ENCODE measurements at regions not wholly inside any gene's neighbourhood (a gene's known extent, or its start where the extent isn't known, plus 50 kb on each side); places are given as distances from the start of the nearest gene placed in this dataset.

DNA sequence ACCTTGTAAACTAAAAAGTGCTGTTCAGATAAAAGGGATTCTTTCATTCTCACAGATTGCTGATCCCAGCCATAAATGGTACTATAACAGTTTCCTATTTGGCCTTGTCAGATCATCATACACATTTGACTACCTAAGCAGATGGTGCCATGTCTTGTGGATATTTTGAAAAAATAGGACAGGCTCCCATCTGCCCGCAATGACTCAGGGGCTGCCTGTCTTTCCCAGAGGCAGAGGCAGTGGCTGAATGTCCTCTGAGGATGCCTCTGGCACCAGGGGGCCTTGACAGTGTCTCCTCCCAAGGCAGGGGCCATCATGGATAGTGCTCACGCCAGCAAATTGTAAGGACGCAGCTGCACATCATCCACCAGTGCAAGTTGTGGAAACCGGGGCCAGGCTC is 323.0 kb upstream of the PODXL start:
- Histone ChIP-seq H3K36me3 (no peaks in the 10 kb centered on the region), H3K9me3 (no peaks in the 10 kb centered on the region), H3K4me1 (no peaks in the 10 kb centered on the region), H3K4me3 (no peak overlapping the region), H3K27me3 (no peaks in the 10 kb centered on the region), H3K27ac (no peak overlapping the region)
- TF ChIP-seq, protein P1, sequence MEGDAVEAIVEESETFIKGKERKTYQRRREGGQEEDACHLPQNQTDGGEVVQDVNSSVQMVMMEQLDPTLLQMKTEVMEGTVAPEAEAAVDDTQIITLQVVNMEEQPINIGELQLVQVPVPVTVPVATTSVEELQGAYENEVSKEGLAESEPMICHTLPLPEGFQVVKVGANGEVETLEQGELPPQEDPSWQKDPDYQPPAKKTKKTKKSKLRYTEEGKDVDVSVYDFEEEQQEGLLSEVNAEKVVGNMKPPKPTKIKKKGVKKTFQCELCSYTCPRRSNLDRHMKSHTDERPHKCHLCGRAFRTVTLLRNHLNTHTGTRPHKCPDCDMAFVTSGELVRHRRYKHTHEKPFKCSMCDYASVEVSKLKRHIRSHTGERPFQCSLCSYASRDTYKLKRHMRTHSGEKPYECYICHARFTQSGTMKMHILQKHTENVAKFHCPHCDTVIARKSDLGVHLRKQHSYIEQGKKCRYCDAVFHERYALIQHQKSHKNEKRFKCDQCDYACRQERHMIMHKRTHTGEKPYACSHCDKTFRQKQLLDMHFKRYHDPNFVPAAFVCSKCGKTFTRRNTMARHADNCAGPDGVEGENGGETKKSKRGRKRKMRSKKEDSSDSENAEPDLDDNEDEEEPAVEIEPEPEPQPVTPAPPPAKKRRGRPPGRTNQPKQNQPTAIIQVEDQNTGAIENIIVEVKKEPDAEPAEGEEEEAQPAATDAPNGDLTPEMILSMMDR (IDR thresholded peaks at IDR 0.05) = no peak
- intact Hi-C loops (cut with DNase I; ENCODE audit: low total_unique reads) = no loop called here
- DNase-seq = no peak

DNA sequence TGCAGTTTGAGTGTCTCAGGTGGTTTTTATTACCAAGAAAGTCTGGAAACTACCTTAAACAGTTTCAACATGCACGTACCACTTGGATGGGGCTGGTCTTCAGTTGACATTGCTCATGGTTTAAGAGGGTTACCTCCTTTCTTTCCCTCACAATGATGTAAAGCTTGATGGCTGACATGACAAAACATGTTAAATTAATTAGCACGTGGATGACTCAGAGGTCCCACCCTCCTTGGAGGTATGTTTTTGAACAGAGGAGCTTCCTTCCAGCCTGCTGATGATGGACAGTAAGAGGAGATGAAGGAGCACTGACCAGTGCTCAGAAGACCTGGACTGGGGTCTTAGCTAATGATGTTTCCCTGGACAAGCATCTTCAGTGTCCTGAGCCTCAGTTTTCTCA is 322.3 kb upstream of the PODXL start:
- TF ChIP-seq, protein P1 (IDR thresholded peaks at IDR 0.05) = no peak
- Histone ChIP-seq H3K36me3 (no peaks in the 10 kb centered on the region), H3K27me3 (peaks cover 0 to under 1% of the 10 kb centered on the region in 2 donors), H3K27ac (no peak overlapping the region), H3K9me3 (no peaks in the 10 kb centered on the region), H3K4me1 (no peaks in the 10 kb centered on the region), H3K4me3 (no peak overlapping the region)
- intact Hi-C loops (cut with DNase I; ENCODE audit: low total_unique reads) = no loop called here
- no peak for DNase-seq

DNA sequence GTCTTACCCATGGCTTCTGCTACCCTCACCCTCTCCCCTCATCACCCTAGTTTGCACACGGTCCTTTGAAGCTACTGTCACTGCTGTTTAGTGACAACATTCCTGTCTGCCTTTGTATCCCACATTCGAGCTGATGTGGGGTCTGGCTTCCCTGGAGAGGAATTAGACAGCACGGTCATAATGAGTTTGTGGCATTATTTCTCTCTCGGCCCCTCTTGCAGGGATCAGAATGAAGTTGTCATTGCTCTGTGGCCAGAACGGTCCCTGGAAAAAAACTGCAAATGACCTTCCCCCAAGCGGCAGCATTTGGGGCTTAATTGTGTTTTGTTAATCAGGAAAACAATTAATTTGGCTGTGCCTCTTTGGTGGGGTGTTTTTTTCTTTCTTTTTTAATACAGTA is 317.2 kb upstream of the PODXL start:
- Histone ChIP-seq H3K4me1 (no peaks in the 10 kb centered on the region), H3K27me3 (peaks cover 0 to 19% of the 10 kb centered on the region in 2 donors), H3K4me3 (no peak overlapping the region), H3K36me3 (no peaks in the 10 kb centered on the region), H3K27ac (no peak overlapping the region), H3K9me3 (no peaks in the 10 kb centered on the region)
- TF ChIP-seq, protein P1 (IDR thresholded peaks at IDR 0.05) = no peak
- intact Hi-C loops (cut with DNase I; ENCODE audit: low total_unique reads) = no loop called here
- DNase-seq = no peak

DNA sequence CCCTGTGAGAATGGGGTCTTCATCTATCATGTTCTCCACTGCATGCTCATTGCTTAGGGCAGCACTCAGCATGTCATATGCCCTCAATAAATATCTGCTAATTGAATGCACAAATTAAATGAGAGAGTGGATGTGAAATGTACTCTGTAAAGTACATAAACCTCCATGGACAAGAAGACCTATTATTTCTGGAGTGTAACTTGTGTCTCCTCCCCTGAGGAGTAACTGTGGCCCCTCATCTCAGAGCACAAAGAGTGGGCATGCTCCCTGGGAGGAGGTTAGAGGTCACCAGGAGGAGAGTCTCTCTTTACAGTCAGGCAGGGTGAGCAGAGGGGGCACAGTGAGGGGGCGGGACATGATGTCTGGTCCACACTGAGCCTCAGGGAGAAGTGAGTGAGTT is 313.6 kb upstream of the PODXL start:
- Histone ChIP-seq H3K27me3 (peaks cover 0 to 19% of the 10 kb centered on the region in 2 donors), H3K4me1 (no peaks in the 10 kb centered on the region), H3K36me3 (no peaks in the 10 kb centered on the region), H3K4me3 (no peak overlapping the region), H3K27ac (no peak overlapping the region), H3K9me3 (no peaks in the 10 kb centered on the region)
- DNase-seq = no peak
- intact Hi-C loops (cut with DNase I; ENCODE audit: low total_unique reads) = no loop called here
- TF ChIP-seq, protein P1 (IDR thresholded peaks at IDR 0.05) = no peak

DNA sequence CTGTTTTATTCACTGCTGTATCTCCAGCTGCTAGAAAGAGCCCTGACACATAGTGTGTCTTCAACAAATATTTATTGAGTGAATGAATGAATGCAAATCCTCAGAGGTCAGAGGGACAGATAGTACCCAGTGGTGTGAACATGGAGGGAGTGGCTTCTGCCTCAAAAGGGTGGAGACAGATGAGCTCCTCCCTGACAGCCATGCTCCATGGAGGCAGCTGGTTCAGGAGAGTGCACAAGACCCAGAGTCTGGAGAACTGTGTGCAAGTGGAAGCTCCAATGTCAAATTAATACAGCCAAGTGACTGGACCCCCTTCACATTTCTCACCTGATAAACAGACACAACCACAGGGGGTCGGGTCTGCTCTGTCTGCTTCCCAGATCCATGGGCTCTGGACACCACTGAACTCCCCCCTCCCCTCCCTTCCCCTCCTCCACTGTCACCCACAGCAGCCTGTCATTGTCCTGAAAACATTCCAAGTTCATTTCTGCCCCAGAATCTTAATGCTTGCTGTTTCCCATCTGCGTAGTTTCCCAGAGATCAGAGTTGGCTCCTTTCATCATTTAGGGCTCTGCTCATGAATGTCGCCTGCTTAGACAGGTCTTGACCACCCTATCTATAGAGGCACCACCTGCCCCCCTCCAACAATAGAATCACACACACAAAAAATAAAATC is 312.9 kb upstream of the PODXL start:
- Histone ChIP-seq H3K27me3 (peaks cover 0 to 19% of the 10 kb centered on the region in 2 donors), H3K4me1 (no peaks in the 10 kb centered on the region), H3K9me3 (no peaks in the 10 kb centered on the region), H3K27ac (no peak overlapping the region), H3K4me3 (no peak overlapping the region), H3K36me3 (no peaks in the 10 kb centered on the region)
- TF ChIP-seq, protein P1 (IDR thresholded peaks at IDR 0.05) = no peak
- intact Hi-C loops (cut with DNase I; ENCODE audit: low total_unique reads) = no loop called here
- DNase-seq = no peak

DNA sequence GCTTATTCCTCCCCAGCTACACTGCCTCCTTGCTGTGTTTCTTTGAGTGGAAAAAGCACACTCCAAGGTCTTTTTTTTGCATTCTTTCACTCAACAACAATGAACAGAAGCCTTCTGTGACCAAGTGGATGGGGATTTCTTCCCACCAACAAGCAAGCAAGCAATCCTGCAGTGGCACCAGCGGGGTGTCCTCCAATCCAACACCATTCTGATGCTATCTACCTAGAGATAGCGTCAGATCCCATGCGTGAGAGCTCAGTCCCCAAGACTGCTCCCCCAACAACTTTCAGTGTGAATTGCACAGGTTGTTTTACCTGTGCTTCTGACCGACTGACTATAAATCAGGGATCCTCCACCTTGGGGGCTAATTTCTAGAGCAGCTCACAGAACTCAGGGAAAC is 311.0 kb upstream of the PODXL start:
- Histone ChIP-seq H3K27me3 (peaks cover 0 to 13% of the 10 kb centered on the region in 2 donors), H3K36me3 (no peaks in the 10 kb centered on the region), H3K27ac (no peak overlapping the region), H3K4me3 (no peak overlapping the region), H3K9me3 (no peaks in the 10 kb centered on the region), H3K4me1 (no peaks in the 10 kb centered on the region)
- TF ChIP-seq, protein P1 (IDR thresholded peaks at IDR 0.05) = no peak
- intact Hi-C loops (cut with DNase I; ENCODE audit: low total_unique reads) = no loop called here
- no peak for DNase-seq
